HK-2 (cell line): ENCODE measurements at regions not wholly inside any gene's neighbourhood (a gene's known extent, or its start where the extent isn't known, plus 50 kb on each side); places are given as distances from the start of the nearest gene placed in this dataset.
"Not testable (repeated sequence)": the region's sequence is repeated elsewhere in the genome, so short reads cannot be mapped to it uniquely, and the experiment has no call there.

Source experiments
- DNase-seq: peaks from one replicate; pipeline ENCODE4 v3.0.0-alpha.2; 2018; ENCODE audit not compliant: unreplicated experiment

DNA sequence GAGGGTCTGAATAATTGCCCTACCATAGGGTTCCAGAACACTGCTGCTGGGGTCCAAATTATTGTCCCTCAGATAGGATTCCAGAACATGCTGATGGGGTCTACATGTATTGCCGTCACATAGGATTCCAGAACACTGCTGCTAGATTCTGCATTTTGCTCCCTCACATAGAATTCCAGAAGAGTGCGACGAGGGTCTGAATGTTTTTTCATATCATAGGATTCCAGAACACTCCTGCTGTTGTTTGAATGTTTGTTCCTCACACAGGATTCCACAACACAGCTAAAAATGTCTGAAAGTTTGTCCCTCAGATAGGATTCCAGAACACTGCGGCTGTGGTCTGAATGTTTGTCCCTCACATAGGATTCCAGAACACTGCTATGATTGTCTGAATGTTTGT lies 198.1 kb downstream of the FOXD4L6 start:
- not testable (repeated sequence) for DNase-seq

DNA sequence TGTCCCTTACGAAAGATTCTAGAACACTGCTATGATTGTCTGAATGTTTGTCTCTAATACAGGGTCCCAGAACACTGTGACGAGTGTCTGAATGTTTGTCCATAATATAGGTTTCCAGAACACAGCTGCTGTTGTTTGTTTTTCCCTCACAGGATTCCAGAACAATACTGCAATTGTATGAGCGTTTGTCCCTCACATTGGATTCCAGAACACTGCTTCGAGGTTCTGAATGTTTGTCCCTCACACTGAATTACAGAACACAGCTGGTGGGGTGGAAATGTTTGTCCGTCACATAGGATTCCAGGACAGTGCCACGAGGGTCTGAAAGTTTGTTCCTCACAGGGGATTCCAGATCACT lies 199.0 kb downstream of the FOXD4L6 start:
- DNase-seq, result not testable (repeated sequence)

DNA sequence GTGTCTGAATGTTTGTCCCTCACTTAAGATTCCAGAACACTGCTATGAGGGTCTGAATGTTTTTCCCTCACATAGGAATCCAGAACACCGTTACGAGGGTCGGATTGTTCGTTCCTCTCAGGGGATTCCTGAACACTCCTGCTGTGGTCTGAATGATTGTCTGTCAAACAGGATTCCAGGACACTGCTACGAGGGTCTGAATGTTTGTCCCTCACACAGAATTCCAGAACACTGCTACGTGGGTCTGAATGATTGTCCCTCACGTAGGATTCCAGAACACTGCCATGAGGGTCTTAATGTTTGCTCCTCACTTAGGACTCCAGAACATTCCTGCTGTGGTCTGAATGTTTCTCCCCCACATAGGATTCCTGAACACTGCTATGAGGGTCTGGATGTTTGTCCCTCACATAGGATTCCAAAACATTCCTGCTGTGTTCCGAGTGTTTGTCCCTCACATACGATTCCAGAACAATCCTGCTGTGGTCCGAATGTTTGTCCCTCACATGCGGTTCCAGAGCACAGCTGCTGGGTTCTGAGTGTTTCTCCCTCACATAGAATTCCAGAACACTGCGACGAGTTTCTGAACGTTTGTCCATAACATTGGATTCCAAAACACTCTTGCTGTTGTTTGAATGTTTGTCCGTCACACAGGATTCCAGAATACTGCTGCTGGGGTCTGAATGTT lies 199.5 kb downstream of the FOXD4L6 start:
- DNase-seq, result no peak

DNA sequence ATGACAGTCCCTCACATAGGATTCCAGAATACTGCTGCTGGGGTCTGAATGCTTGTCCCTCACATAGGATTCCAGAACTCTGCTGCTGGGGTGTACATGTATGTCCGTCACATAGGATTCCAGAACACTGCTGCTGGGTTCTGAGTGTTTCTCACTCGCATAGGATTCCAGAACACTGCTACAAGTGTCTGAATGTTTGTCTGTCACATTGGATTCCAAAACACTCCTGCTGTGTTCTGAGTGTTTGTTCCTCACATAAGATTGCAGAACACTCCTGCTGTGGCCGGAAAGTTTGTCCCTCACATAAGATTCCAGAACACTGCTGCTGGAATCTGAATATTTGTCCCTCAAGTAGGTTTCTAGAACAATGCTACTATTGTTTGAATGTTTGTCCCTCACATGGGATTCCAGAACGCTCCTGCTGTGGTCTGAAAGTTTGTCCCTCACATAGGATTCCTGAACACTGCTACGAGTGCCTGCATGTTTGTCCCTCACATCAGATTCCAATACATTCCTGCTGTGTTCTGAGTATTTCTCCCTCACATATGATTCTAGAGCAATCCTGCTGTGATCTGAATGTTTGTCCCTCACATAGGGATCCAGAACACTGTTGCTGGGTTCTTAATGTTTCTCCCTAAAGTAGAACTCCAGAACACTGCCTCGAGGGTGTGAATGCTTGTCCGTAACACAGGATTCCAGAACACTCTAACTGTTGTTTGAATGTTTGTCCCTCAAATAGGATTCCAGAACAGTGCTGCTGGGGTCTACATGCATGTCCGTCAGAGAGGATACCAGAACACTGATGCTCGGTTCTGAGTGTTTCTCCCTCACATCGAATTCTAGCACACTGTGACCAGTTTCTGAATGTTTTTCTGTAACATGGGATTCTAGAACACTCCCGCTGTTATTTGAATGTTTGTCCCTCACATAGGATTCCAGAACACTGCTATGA lies 200.4 kb downstream of the FOXD4L6 start:
- DNase-seq, result no peak

DNA sequence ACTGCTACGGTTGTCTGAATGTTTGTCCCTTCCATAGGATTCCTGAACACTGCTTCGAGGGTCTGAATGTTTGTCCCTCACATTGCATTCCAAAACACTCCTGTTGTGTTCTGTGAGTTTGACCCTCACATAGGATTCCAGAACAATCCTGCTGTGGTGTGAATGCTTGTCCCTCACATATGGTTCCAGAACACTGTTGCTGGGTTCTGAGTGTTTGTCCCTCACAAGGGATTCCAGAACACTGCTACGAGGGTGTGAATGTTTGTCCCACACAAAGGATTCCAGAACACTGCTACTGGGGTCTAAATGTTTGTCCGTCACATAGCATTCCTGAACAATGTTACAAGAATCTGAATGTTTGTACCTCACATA lies 201.2 kb downstream of the FOXD4L6 start:
- no peak for DNase-seq

DNA sequence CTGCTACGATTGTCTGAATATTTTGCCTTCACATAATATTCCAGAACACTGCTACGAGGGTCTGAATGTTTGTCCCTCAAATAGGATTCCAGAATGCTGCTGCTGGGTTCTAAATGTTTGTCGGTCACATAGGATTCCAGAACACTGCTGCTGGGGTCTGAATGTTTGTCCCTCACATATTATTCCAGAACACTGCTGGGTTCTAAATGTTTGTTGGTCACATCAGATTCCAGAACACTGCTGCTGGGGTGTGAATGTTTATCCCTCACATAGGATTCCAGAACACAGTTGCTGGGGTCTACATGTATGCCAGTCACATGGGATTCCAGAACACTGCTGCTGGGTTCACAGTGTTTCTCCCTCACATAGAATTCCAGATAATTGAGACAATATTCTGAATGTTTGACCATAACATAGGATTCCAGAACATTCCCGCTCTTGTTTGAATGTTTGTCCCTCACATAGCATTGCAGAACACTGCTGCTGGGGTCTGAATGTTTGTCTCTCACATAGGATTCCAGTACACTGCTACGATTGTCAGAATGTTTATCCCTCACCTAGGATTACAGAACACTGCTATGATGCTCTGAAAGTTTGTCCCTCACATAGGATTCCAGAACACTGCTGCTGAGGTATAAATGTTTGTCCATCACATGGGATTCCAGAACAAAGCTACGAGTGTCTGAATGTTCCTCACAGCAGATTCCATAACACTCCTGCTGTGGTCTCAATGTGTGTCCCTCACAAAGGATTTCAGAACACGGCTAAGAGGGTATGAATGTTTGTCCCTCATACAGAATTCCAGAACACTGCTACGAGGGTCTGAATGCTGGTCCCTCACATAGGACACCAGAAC lies 201.8 kb downstream of the FOXD4L6 start:
- DNase-seq, result no peak

DNA sequence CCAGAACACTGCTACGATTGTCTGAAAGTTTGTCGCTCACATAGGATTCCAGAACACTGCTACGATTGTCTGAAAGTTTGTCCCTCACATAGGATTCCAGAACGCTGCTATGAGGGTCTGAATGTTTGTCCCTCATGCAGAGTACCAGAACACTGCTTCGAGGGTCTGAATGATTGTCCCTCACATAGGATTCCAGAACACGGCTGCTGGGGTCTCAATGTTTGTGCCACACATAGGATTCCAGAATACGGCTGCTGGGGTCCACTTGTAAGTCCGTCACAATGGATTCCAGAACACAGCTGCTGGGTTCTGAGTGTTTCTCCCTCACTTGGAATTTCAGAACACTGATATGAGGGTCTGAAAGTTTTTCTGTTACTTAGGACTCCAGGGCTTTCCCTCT lies 203.3 kb downstream of the FOXD4L6 start:
- DNase-seq, result no peak

DNA sequence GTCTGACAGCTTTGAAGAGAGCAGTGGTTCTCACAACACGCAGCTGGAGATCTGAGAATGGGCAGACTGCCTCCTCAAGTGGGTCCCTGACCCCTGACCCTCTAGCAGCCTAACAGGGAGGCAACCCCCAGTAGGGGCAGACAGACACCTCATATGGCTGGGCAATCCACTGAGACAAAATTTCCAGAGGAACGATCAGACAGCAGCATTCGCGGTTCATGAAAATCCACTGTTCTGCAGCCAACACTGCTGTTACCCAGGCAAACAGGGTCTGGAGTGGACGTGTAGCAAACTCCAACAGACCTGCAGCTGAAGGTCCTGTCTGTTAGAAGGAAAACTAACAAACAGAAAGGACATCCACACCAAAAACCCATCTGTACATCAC lies 212.1 kb downstream of the FOXD4L6 start:
- not testable (repeated sequence) for DNase-seq

DNA sequence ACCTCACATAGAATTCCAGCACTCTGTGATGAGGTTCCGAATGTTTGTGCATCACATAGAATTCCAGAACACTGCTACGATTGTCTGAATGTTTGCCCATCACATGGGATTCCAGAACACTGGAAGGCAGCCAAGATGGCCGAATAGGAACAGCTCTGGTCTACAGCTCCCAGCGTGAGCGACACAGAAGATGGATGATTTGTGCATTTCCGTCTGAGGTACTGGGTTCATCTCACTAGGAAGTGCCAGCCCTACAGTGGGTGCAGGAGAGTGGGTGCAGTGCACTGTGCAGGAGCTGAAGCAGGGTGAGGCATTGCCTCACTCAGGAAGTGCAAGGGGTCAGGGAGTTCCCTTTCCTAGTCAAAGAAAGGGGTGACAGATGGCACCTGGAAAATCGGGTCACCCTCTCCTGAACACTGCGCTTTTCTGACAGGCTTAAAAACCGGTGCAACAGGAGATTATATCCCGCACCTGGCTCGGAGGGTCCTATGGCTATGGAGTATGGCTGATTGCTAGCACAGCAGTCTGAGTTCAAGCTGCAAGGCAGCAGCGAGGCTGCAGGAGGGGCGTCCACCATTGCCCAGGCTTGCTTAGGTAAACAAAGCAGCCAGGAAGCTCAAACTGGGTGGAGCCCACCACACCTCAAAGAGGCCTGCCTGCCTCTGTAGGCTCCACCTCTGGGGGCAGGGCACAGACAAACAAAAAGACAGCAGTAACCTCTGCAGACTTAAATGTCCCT lies 212.7 kb downstream of the FOXD4L6 start:
- DNase-seq, result not testable (repeated sequence)

DNA sequence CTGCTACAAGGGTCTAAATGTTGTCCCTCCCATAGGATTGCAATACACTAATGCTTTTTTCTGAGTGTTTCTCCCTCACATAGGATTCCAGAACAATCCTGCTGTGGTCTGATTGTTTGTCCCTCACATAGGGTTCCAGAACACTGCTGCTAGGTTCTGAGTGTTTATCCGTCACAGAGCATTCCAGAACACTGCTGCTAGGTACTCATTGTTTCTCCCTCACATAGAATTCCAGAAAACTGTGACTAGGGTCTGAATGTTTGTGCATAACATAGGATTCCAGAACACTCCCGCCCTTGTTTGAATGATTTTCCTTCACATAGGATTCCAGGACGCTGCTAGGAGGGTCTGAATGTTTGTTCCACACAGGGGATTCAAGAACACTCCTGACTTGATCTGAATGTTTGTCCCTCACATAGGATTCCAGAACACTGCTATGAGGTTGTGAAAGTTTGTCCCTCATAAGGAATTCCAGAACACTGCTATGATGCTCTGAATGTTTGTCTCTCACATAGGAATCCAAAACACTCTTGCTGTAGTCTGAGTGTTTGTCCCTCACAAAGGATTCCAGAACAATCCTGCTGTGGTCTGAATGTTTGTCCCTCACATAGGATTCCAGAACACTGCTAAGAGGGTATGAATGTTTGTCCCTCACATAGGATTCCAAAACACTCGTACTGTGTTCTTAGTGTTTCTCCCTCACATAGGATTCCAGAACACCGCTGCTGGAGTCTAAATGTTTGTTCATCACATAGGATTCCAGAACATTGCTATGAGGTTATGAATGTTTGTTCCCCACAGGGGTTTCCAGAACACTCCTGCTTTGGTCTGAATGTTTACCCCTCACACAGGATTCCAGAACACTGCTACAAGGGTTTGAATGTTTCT lies 213.5 kb downstream of the FOXD4L6 start:
- no peak for DNase-seq

DNA sequence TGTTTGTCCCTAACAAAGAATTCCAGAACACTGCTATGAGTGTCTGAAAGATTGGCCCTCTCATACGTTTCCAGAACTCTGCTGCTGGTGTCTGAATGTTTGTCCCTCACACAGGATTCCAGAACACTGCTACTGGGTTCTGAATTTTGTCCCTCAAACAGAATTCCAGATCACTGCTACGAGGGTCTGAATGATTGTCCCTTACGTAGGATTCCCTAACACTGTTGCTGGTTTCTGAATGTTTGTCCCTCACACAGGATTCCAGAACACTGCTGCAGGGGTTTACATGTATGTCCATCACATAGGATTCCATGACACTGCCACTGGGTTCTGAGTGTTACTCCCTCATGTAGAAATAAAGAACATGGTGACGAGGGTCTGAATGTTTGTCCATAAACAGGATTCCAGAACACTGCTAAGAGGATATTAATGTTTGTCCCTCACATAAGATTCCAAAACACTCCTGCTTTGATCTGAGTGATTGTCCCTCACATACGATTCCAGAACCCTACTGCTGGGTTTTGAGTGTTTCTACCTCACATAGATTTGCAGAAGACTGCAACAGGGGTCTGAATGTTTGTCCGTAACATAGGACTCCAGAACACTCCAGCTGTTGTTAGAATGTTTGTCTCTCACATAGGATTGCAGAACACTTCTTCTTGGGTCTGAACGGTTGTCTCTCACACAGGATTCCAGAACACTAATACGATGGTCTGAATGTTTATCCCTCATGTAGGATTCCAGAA lies 214.4 kb downstream of the FOXD4L6 start:
- DNase-seq, result no peak

DNA sequence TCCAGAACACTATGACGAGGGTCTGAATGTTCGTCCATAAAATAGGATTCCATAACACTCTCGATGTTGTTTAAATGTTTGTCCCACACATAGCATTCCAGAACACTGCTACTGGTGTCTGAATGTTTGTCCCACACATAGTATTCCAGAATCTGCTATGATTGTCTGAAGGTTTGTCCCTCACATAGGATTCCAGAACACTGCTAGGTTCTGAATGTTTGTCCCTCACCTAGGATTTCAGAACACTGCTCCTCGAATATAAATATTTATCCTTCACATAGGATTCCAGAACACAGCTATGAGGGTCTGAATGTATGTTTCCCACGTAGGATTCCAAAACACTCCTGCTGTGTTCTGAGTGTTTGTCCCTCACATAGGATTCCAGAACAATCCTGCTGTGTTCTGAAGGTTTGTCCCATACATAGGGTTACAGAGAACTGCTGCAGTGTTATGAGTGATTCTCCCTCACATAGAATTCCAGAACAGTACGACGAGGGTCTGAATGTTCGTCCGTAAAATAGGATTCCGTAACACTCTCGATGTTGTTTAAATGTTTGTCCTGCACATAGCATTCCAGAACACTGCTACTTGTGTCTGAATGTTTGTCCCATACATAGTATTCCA lies 215.3 kb downstream of the FOXD4L6 start:
- DNase-seq, result no peak

DNA sequence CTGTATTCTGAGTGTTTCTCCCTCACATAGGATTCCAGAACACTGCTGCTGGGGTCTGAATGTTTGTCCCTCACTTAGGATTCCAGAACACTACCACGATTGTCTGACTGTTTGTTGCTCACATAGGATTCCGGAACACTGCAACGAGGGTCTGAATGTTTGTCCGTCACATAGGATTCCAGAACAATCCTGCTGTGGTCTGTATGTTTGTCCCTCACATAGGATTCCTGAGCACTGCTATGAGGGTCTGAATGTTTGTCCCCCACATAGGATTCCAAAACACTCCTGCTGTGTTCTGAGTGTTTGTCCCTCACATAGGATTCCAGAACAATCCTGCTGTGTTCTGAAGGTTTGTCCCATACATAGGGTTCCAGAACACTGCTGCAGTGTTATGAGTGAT lies 215.8 kb downstream of the FOXD4L6 start:
- not testable (repeated sequence) for DNase-seq

DNA sequence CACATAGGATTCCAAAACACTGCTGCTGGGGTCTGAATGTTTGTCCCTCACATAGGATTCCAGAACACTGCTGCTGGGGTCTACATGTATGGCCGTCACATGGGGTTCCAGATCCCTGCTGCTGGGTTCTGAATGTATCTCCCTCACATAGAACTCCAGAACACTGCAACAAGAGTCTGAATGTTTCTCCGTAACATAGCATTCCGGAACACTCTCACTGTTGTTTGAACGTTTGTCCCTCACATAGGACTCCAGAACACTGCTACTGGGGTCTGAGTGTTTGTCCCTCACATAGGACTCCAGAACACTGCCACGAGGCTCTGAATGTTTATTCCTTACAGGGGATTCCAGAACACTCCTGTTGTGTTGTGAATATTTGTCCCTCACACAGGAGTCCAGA lies 216.8 kb downstream of the FOXD4L6 start:
- DNase-seq, result no peak

DNA sequence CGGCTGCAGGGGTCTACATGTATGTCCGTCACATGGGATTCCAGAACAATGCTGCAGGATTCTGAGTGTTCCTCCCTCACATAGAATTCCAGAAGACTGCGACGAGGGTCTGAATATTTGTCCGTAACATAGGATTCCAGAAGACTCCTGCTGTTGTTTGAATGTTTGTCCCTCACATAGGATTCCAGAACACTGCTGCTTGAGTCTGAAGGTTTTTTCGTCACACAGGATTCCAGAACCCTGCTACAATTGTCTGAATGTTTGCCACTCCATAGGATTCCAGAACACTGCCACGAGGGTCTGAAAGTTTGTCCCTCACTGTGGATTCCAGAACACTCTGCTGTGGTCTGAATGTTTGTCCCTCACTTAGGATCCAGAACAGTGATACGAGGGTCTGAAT lies 217.5 kb downstream of the FOXD4L6 start:
- not testable (repeated sequence) for DNase-seq

DNA sequence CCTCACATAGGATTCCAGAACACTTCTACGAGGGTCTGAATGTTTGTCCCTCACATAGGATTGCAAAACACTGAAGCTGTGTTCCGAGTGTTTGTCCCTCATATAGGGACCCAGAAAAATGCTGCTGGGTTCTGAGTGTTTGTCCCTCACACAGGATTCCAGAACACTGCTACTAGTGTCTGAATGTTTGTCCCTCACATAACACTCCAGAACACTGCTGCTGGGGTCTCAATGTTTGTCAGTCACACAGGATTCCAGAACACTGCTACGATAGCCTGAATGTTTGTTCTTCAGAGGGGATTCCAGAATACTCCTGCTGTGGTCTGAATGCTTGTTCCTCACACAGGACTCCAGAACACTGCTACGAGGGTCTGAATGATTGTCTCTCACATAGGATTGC lies 218.7 kb downstream of the FOXD4L6 start:
- no peak for DNase-seq

DNA sequence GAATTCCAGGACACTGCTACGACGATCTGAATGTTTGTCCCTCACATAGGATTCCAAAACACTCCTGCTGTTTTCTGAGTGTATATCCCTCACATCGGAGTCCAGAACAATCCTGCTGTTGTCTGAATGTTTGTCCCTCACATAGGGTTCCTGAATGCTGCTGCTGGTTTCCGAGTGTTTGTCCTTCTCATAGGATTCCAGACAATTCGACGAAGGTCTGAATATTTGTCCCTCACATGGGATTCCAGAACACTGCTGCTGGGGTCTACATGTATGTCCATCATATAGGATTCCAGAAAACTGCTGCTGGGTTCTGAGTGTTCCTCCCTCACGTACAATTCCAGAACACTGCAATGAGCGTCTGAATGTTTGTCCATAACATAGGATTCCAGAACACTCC lies 219.4 kb downstream of the FOXD4L6 start:
- not testable (repeated sequence) for DNase-seq

DNA sequence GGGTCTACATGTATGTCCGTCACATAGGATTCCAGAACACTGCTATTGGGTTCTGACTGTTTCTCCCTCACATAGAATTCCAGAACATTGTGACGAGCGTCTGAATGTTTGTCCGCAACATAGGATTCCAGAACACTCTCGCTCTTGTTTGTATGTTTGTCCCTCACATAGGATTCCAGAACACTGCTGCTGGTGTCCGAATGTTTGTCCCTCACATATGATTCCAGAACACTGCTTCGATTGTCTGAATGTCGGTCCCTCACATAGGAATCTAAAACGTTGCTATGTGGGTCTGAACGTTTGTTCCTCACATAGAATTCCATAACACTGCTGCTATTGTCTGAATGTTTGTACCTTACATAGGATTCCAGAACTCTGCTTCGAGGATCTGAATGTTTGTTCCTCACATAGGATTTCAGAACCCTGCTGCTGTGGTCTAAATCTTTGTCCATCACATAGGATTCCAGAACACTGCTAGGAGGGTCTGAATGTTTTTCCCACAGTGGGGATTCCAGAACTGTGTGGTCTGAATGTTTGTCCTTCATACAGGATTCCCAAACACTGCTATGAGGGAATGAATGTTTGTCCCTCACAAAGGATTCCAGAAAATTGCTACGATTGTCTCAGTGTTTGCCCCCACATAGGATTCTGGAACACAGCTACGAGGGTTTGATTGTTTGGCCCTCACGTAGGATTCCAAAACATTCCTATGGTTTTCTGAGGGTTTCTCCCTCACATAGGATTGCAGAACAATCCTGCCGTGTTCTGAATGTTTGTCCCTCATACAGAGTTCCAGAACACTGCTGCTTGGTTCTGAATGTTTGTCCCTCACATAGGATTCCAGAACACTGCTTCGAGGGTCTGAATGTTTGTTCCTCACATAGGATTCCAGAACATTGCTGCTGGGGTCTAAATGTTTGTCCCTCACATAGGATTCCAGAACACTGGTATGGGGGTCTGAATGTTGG lies 220.5 kb downstream of the FOXD4L6 start:
- no peak for DNase-seq
